Loucy (cell line): ENCODE measurements at regions not wholly inside any gene's neighbourhood (a gene's known extent, or its start where the extent isn't known, plus 50 kb on each side); places are given as distances from the start of the nearest gene placed in this dataset.

ENCODE experiments used
- H2AFZ ChIP-seq: fragments of 200-600 bp; sonication (generic); 2 replicates; pipeline ENCODE4 v1.6.0; 2016; ENCODE audit warnings: antibody characterized with exemption, mild to moderate bottlenecking, low read length, moderate library complexity
- H3F3A ChIP-seq: fragments of 200-600 bp; 2 replicates; pipeline ENCODE4 v1.6.0; 2016; ENCODE audit warnings: antibody characterized with exemption, low read depth, mild to moderate bottlenecking
- H3K27me3 ChIP-seq: fragments of 200-600 bp; sonication (generic); 2 replicates; pipeline ENCODE4 v1.6.1; 2014; ENCODE audit warnings: low read length, mild to moderate bottlenecking; ENCODE audit not compliant: insufficient read depth, poor library complexity, severe bottlenecking
- H3K36me3 ChIP-seq: fragments of 200-600 bp; sonication (generic); 2 replicates; pipeline ENCODE4 v1.6.1; 2016; ENCODE audit warnings: low read length; ENCODE audit not compliant: insufficient read depth
- H3K4me1 ChIP-seq: fragments of 200-600 bp; sonication (generic); 2 replicates; pipeline ENCODE4 v1.5.1; 2014; ENCODE audit warnings: low read length, mild to moderate bottlenecking; ENCODE audit not compliant: insufficient read depth, poor library complexity, severe bottlenecking
- H3K4me2 ChIP-seq: fragments of 200-600 bp; sonication (generic); 2 replicates; pipeline ENCODE4 v1.6.0; 2014; ENCODE audit warnings: antibody characterized with exemption, low read length, low read depth, mild to moderate bottlenecking; ENCODE audit not compliant: poor library complexity, severe bottlenecking
- H3K4me3 ChIP-seq: fragments of 200-600 bp; sonication (generic); 2 replicates; pipeline ENCODE4 v1.5.1; 2014; ENCODE audit warnings: low read length, mild to moderate bottlenecking, mixed read lengths; ENCODE audit not compliant: poor library complexity, severe bottlenecking
- H3K79me2 ChIP-seq: fragments of 200-600 bp; sonication (generic); 2 replicates; pipeline ENCODE4 v1.6.1; 2014; ENCODE audit warnings: low read length; ENCODE audit not compliant: insufficient read depth
- H3K9ac ChIP-seq: fragments of 200-600 bp; sonication (generic); 2 replicates; pipeline ENCODE4 v1.6.0; 2014; ENCODE audit warnings: mild to moderate bottlenecking, low read depth, low read length, moderate library complexity; ENCODE audit not compliant: poor library complexity, severe bottlenecking
- H3K9me2 ChIP-seq: fragments of 200-600 bp; sonication (generic); replicated peaks from 2 replicates; pipeline ENCODE4 v1.6.1; 2016; ENCODE audit warnings: low read depth, low read length, mixed read lengths
- H3K9me3 ChIP-seq: fragments of 200-600 bp; sonication (generic); 2 replicates; pipeline ENCODE4 v1.6.1; 2014; ENCODE audit warnings: mild to moderate bottlenecking, antibody characterized with exemption, low read length, low read depth; ENCODE audit not compliant: insufficient read depth
- H4K20me1 ChIP-seq: fragments of 200-600 bp; sonication (generic); 2 replicates; pipeline ENCODE4 v1.6.0; 2014; ENCODE audit warnings: antibody characterized with exemption, low read length, mild to moderate bottlenecking; ENCODE audit not compliant: insufficient read depth, poor library complexity, severe bottlenecking
- EZH2phosphoT487 ChIP-seq: fragments of 200-600 bp; IDR thresholded peaks from 2 replicates; pipeline ENCODE4 v1.6.1; 2018; ENCODE audit warnings: antibody characterized with exemption, mild to moderate bottlenecking, moderate library complexity, borderline replicate concordance
- TF ChIP-seq, protein P1 (sequence below): fragments of 200-600 bp; sonication (generic); conservative IDR thresholded peaks from 2 replicates; pipeline ENCODE4 v1.5.1; 2014; ENCODE audit warnings: mild to moderate bottlenecking, antibody characterized with exemption, low read length

DNA sequence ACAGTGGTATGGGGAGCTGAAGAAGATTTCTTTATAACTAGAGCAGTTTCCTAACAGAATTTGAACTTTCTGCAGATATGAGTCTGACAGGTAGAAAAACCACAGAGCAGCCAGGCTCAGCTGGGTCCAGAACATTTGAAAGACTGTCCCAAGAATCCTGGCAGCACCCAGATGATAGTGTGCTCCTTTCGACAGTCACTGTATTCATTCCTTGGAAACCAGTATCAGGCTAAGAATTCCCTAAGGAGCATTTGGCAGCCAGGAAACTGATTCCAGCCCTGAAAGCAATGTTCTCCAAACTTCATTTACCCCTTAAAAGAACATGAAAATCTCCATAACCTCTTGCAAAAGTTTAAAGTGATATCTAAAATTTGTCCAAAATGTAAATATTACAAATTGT, 123.0 kb upstream of the MTAP start:
- no peaks in the 10 kb centered on the region for H3K27me3 ChIP-seq
- H3K9me3 ChIP-seq: no peaks in the 10 kb centered on the region
- H2AFZ ChIP-seq: no peak overlapping the region
- TF ChIP-seq, protein P1, sequence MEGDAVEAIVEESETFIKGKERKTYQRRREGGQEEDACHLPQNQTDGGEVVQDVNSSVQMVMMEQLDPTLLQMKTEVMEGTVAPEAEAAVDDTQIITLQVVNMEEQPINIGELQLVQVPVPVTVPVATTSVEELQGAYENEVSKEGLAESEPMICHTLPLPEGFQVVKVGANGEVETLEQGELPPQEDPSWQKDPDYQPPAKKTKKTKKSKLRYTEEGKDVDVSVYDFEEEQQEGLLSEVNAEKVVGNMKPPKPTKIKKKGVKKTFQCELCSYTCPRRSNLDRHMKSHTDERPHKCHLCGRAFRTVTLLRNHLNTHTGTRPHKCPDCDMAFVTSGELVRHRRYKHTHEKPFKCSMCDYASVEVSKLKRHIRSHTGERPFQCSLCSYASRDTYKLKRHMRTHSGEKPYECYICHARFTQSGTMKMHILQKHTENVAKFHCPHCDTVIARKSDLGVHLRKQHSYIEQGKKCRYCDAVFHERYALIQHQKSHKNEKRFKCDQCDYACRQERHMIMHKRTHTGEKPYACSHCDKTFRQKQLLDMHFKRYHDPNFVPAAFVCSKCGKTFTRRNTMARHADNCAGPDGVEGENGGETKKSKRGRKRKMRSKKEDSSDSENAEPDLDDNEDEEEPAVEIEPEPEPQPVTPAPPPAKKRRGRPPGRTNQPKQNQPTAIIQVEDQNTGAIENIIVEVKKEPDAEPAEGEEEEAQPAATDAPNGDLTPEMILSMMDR: no peak
- TF ChIP-seq EZH2phosphoT487: no peak
- no peak overlapping the region for H3K4me2 ChIP-seq
- no peaks in the 10 kb centered on the region for H3K4me1 ChIP-seq
- H3K9me2 ChIP-seq: no peaks in the 10 kb centered on the region
- H3K9ac ChIP-seq: no peak overlapping the region
- H3K36me3 ChIP-seq: no peaks in the 10 kb centered on the region
- H4K20me1 ChIP-seq: no peaks in the 10 kb centered on the region
- no peaks in the 10 kb centered on the region for H3K79me2 ChIP-seq
- no peak overlapping the region for H3K4me3 ChIP-seq
- no peaks in the 10 kb centered on the region for H3F3A ChIP-seq

DNA sequence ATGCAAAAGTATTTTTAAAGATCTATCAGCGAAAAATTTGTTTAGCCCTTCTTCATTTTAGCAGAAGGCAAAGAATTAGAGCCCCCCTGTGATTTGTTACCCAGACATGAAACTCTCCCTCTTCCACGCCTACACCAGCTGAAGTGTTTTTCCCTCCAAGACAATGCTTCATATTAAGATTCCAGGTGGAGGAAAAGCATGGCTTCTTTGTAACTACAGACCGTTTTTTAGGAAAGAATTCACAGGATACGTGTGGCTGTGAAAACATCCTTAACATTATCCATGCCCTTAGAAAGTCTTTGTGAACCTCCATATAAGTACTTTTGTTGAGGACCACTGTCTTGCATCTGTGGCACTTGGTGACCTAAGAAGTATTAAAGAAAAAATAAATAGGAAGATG, 121.8 kb upstream of the MTAP start:
- Histone ChIP-seq H3K9ac (no peak overlapping the region), H3K27me3 (no peaks in the 10 kb centered on the region)

GRCh38 chr9:21681641-21682040, 120.8 kb upstream of the MTAP start:
- Histone ChIP-seq H2AFZ (no peak overlapping the region), H4K20me1 (no peaks in the 10 kb centered on the region), H3F3A (no peaks in the 10 kb centered on the region), H3K9me3 (no peaks in the 10 kb centered on the region), H3K4me3 (no peak overlapping the region), H3K27me3 (no peaks in the 10 kb centered on the region), H3K36me3 (no peaks in the 10 kb centered on the region), H3K79me2 (no peaks in the 10 kb centered on the region), H3K9ac (no peak overlapping the region), H3K9me2 (no peaks in the 10 kb centered on the region), H3K4me1 (no peaks in the 10 kb centered on the region), H3K4me2 (no peak overlapping the region)
- TF ChIP-seq, protein P1: no peak
- TF ChIP-seq EZH2phosphoT487: no peak

More for the DNA sequence above, 121.8 kb upstream of the MTAP start:
- no peaks in the 10 kb centered on the region for H3K9me3 ChIP-seq
- H3K4me1 ChIP-seq: no peaks in the 10 kb centered on the region
- H2AFZ ChIP-seq: no peak overlapping the region
- H3F3A ChIP-seq: no peaks in the 10 kb centered on the region
- no peaks in the 10 kb centered on the region for H3K79me2 ChIP-seq
- no peak overlapping the region for H3K4me2 ChIP-seq
- TF ChIP-seq EZH2phosphoT487: no peak
- TF ChIP-seq, protein P1: no peak
- H3K9me2 ChIP-seq: no peaks in the 10 kb centered on the region
- no peak overlapping the region for H3K4me3 ChIP-seq
- H4K20me1 ChIP-seq: no peaks in the 10 kb centered on the region
- H3K36me3 ChIP-seq: no peaks in the 10 kb centered on the region
